ENCODE measurements at regions not wholly inside any gene's neighbourhood (a gene's known extent, or its start where the extent isn't known, plus 50 kb on each side); places are given as distances from the start of the nearest gene placed in this dataset.

DNA sequence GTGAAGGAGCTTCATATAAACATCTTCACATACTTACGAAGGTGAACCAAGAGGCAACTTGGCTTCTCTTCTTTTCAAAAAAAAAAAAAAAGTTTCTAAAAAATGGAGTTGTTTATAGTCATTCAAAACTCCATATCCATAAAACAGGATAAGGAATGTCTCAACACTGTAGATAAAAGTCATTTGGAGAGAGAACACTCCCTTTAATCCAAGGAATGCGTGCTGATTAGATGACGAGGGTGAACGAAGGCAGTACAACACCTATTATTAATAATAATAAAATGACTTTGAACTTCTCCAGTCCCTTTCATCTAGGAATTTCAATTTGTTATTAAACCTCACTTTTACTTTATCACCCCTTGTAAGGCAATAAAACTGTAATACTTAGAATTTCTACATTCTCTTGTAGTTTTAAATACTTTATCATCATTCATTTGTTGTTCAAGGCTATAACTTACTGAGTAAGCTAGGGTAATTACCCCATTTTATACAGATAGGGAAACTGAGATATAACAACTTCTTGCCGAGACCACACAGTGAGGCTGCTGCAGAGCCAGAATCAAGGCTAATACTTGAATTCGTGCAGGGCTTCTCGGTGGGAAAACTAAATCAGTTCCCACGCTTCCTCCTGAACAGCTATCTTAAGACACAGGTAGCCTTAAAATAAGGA, 377.1 kb downstream of the EFNA5 start:
- FAIRE-seq = no peak
- no peak overlapping the region for H3K9ac ChIP-seq (ENCODE audit: control insufficient read depth, extremely low read depth, insufficient read depth, low read length)
- no peak overlapping the region for H3K4me2 ChIP-seq (ENCODE audit: control insufficient read depth, extremely low read depth, insufficient read depth, low read depth, low read length)
- H3K4me3 ChIP-seq (ENCODE audit: control insufficient read depth in 2 of 3, extremely low read depth in 1 of 3, insufficient read depth in 2 of 3, low read depth in 1 of 3, low read length in 3 of 3) = no peak overlapping the region
- H3K9me1 ChIP-seq (ENCODE audit: control insufficient read depth, extremely low read depth, insufficient read depth, low read length) = no peaks in the 10 kb centered on the region
- no peaks in the 10 kb centered on the region for H3K36me3 ChIP-seq (ENCODE audit: control insufficient read depth in 2 of 2, extremely low read depth in 1 of 2, insufficient read depth in 2 of 2, low read length in 2 of 2)
- TF ChIP-seq, protein P1, sequence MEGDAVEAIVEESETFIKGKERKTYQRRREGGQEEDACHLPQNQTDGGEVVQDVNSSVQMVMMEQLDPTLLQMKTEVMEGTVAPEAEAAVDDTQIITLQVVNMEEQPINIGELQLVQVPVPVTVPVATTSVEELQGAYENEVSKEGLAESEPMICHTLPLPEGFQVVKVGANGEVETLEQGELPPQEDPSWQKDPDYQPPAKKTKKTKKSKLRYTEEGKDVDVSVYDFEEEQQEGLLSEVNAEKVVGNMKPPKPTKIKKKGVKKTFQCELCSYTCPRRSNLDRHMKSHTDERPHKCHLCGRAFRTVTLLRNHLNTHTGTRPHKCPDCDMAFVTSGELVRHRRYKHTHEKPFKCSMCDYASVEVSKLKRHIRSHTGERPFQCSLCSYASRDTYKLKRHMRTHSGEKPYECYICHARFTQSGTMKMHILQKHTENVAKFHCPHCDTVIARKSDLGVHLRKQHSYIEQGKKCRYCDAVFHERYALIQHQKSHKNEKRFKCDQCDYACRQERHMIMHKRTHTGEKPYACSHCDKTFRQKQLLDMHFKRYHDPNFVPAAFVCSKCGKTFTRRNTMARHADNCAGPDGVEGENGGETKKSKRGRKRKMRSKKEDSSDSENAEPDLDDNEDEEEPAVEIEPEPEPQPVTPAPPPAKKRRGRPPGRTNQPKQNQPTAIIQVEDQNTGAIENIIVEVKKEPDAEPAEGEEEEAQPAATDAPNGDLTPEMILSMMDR (optimal IDR thresholded peaks at IDR 0.05 in 1 of 3, IDR thresholded peaks at IDR 0.05 in 1 of 3, conservative IDR thresholded peaks at IDR 0.05 in 1 of 3; ENCODE audit: extremely low read depth in 1 of 3, insufficient read depth in 2 of 3, low read length in 3 of 3) = no peak
- no peak for TF ChIP-seq EZH2 (IDR thresholded peaks at IDR 0.05; ENCODE audit: low read length)
- H2AFZ ChIP-seq (ENCODE audit: control insufficient read depth, low read length) = no peak overlapping the region
- dilution Hi-C loops (cut with MboI; ENCODE audit: extremely low pct_ligation_motif_present, low sequenced_read_pairs) = no loop called here
- no peaks in the 10 kb centered on the region for H3K4me1 ChIP-seq (ENCODE audit: control insufficient read depth, extremely low read depth, insufficient read depth, low read length)
- no peak for DNase-seq (ENCODE audit: low read depth, low spot score)
- H3K27ac ChIP-seq (ENCODE audit: control insufficient read depth, insufficient read depth, low read length) = no peak overlapping the region
- no peaks in the 10 kb centered on the region for H4K20me1 ChIP-seq (ENCODE audit: control insufficient read depth, extremely low read depth, insufficient read depth, low read length)
- no peaks in the 10 kb centered on the region for H3K79me2 ChIP-seq (ENCODE audit: control insufficient read depth, insufficient read depth, low read length)
- no peaks in the 10 kb centered on the region for H3K9me3 ChIP-seq (ENCODE audit: control insufficient read depth, low read depth, low read length)
- H3K27me3 ChIP-seq (ENCODE audit: control insufficient read depth, extremely low read depth, insufficient read depth, low read length) = no peaks in the 10 kb centered on the region

DNA sequence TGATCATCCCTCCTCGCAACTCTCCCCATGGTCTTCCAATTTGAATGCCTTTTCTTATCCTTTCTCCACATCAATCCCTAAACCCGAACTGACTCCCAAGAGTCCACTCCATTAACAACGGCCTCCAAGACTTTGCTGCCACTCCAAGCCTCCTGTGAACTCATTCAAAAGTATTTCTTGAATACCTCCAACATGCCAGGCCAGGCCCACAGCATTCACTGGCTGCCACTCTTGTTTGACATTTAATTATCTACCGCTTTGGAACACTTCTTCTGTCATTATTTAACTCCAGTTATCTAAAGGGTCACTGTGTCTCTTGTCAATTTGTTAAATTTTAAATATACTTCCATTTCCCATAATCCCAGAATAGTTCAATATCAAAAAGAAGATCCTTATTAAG, 378.9 kb downstream of the EFNA5 start:
- TF ChIP-seq EZH2 (IDR thresholded peaks at IDR 0.05; ENCODE audit: low read length) = no peak
- TF ChIP-seq, protein P1 (optimal IDR thresholded peaks at IDR 0.05 in 1 of 3, IDR thresholded peaks at IDR 0.05 in 1 of 3, conservative IDR thresholded peaks at IDR 0.05 in 1 of 3; ENCODE audit: extremely low read depth in 1 of 3, insufficient read depth in 2 of 3, low read length in 3 of 3) = no peak
- dilution Hi-C loops (cut with MboI; ENCODE audit: extremely low pct_ligation_motif_present, low sequenced_read_pairs) = no loop called here
- no peaks in the 10 kb centered on the region for H3K79me2 ChIP-seq (ENCODE audit: control insufficient read depth, insufficient read depth, low read length)
- no peak overlapping the region for H2AFZ ChIP-seq (ENCODE audit: control insufficient read depth, low read length)
- no peaks in the 10 kb centered on the region for H4K20me1 ChIP-seq (ENCODE audit: control insufficient read depth, extremely low read depth, insufficient read depth, low read length)
- H3K4me3 ChIP-seq (ENCODE audit: control insufficient read depth in 2 of 3, extremely low read depth in 1 of 3, insufficient read depth in 2 of 3, low read depth in 1 of 3, low read length in 3 of 3) = no peak overlapping the region
- no peaks in the 10 kb centered on the region for H3K9me1 ChIP-seq (ENCODE audit: control insufficient read depth, extremely low read depth, insufficient read depth, low read length)
- no peaks in the 10 kb centered on the region for H3K9me3 ChIP-seq (ENCODE audit: control insufficient read depth, low read depth, low read length)
- H3K27me3 ChIP-seq (ENCODE audit: control insufficient read depth, extremely low read depth, insufficient read depth, low read length) = no peaks in the 10 kb centered on the region
- no peak overlapping the region for H3K9ac ChIP-seq (ENCODE audit: control insufficient read depth, extremely low read depth, insufficient read depth, low read length)
- FAIRE-seq (no peak), DNase-seq (ENCODE audit: low read depth, low spot score) (no peak)
- H3K4me1 ChIP-seq (ENCODE audit: control insufficient read depth, extremely low read depth, insufficient read depth, low read length) = no peaks in the 10 kb centered on the region
- no peak overlapping the region for H3K4me2 ChIP-seq (ENCODE audit: control insufficient read depth, extremely low read depth, insufficient read depth, low read depth, low read length)
- no peak overlapping the region for H3K27ac ChIP-seq (ENCODE audit: control insufficient read depth, insufficient read depth, low read length)
- no peaks in the 10 kb centered on the region for H3K36me3 ChIP-seq (ENCODE audit: control insufficient read depth in 2 of 2, extremely low read depth in 1 of 2, insufficient read depth in 2 of 2, low read length in 2 of 2)
